Smooth muscle cell (in vitro differentiated cells): ENCODE measurements at regions not wholly inside any gene's neighbourhood (a gene's known extent, or its start where the extent isn't known, plus 50 kb on each side); places are given as distances from the start of the nearest gene placed in this dataset.

Experiments used
- DNase-seq: peaks from one replicate; lab custom pipeline; 2025; ENCODE audit not compliant: unreplicated experiment; lab: John Stamatoyannopoulos, UW
- H2AFZ ChIP-seq: fragments of 200-600 bp; sonication (generic); 2 replicates; pipeline ENCODE4 v1.6.0; 2016; ENCODE audit warnings: antibody characterized with exemption, low read depth, mild to moderate bottlenecking
- H3F3A ChIP-seq: fragments of 200-600 bp; sonication (generic); 2 replicates; pipeline ENCODE4 v1.6.0; 2017; ENCODE audit warnings: antibody characterized with exemption, low read depth
- H3K27ac ChIP-seq: fragments of 200-600 bp; sonication (generic); 2 replicates; pipeline ENCODE4 v1.5.1; 2016; ENCODE audit warnings: low read depth, mild to moderate bottlenecking
- H3K27me3 ChIP-seq: fragments of 200-600 bp; sonication (generic); 2 replicates; pipeline ENCODE4 v1.6.1; 2016; ENCODE audit warnings: low read depth, mild to moderate bottlenecking
- H3K36me3 ChIP-seq: fragments of 200-600 bp; sonication (generic); 2 replicates; pipeline ENCODE4 v1.5.1; 2016; ENCODE audit warnings: low read depth
- H3K4me1 ChIP-seq: fragments of 200-600 bp; sonication (generic); 2 replicates; pipeline ENCODE4 v1.5.1; 2016; ENCODE audit warnings: low read depth
- H3K4me2 ChIP-seq: fragments of 200-600 bp; sonication (generic); 2 replicates; pipeline ENCODE4 v1.6.0; 2016; ENCODE audit warnings: mild to moderate bottlenecking
- H3K4me3 ChIP-seq: fragments of 200-600 bp; sonication (generic); 2 replicates; pipeline ENCODE4 v1.5.1; 2016; ENCODE audit warnings: mild to moderate bottlenecking
- H3K79me2 ChIP-seq: fragments of 200-600 bp; sonication (generic); 2 replicates; pipeline ENCODE4 v1.6.0; 2016; ENCODE audit warnings: low read depth, mild to moderate bottlenecking
- H3K9ac ChIP-seq: fragments of 200-600 bp; sonication (generic); 2 replicates; pipeline ENCODE4 v1.6.0; 2016; ENCODE audit warnings: low read depth
- H3K9me3 ChIP-seq: fragments of 200-600 bp; sonication (generic); replicated peaks from 2 replicates; pipeline ENCODE4 v1.5.1; 2016; ENCODE audit warnings: low read depth
- H4K20me1 ChIP-seq: fragments of 200-600 bp; sonication (generic); 2 replicates; pipeline ENCODE4 v1.6.0; 2016; ENCODE audit warnings: low read depth
- WGBS: methylation state at CpG from one replicate; pipeline ENCODE4 v1.1.7; 2016; ENCODE audit warnings: low lambda C conversion rate; 5-methylcytosine and 5-hydroxymethylcytosine counted together
- TF ChIP-seq, protein P1 (sequence below): fragments of 200-600 bp; sonication (generic); IDR thresholded peaks from 2 replicates; pipeline ENCODE4 v1.5.1; 2017; ENCODE audit warnings: borderline replicate concordance, mild to moderate bottlenecking, antibody characterized with exemption; ENCODE audit not compliant: insufficient read depth, poor library complexity, severe bottlenecking

DNA sequence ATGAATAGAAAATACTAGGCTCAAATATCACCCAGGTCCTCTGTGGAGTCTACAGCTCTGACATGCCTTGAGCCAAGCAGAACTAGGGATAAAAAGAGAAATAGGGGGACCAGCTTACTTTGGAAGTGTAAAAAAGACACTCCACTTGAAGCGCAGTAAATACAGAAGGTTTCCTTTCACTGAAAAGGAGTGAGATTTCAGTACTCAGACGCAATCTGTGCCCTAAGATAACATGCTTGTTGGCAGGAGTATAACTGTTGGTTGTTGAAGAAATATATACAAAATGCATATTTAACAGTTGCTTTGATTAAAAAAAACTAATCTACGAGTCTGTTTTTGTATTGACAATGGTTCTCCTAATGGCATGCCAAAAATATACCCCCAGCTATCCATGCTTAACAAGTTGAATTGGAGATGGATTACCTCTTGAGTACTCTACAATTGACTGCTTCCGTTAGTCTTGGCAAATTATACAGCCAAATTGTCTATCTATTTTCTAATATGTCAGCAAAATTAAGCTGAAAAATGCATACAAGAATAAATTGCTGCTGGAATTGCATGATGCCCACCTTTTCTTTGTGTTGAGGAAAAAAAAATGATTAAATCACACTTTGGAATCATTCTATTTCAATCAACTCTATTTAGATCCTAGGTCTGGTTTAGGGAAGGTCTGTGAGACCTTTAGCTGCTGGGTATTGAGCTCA lies 91.6 kb downstream of the FAT3 start:
- DNase-seq, result no peak
- H3K4me2 ChIP-seq, result no peak overlapping the region
- H3K4me3 ChIP-seq, result no peak overlapping the region
- TF ChIP-seq, protein P1, sequence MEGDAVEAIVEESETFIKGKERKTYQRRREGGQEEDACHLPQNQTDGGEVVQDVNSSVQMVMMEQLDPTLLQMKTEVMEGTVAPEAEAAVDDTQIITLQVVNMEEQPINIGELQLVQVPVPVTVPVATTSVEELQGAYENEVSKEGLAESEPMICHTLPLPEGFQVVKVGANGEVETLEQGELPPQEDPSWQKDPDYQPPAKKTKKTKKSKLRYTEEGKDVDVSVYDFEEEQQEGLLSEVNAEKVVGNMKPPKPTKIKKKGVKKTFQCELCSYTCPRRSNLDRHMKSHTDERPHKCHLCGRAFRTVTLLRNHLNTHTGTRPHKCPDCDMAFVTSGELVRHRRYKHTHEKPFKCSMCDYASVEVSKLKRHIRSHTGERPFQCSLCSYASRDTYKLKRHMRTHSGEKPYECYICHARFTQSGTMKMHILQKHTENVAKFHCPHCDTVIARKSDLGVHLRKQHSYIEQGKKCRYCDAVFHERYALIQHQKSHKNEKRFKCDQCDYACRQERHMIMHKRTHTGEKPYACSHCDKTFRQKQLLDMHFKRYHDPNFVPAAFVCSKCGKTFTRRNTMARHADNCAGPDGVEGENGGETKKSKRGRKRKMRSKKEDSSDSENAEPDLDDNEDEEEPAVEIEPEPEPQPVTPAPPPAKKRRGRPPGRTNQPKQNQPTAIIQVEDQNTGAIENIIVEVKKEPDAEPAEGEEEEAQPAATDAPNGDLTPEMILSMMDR, result no peak
- no peaks in the 10 kb centered on the region for H3K79me2 ChIP-seq
- H3K4me1 ChIP-seq, result peaks cover 8% of the 10 kb centered on the region
- no peaks in the 10 kb centered on the region for H3K36me3 ChIP-seq
- no peaks in the 10 kb centered on the region for H3K9me3 ChIP-seq
- no peaks in the 10 kb centered on the region for H3F3A ChIP-seq
- H4K20me1 ChIP-seq, result no peaks in the 10 kb centered on the region
- H3K27ac ChIP-seq, result no peak overlapping the region
- no peaks in the 10 kb centered on the region for H3K27me3 ChIP-seq
- 91% methylated on average over 4 of the region's 4 CpGs for WGBS
- no peak overlapping the region for H3K9ac ChIP-seq
- no peak overlapping the region for H2AFZ ChIP-seq

DNA sequence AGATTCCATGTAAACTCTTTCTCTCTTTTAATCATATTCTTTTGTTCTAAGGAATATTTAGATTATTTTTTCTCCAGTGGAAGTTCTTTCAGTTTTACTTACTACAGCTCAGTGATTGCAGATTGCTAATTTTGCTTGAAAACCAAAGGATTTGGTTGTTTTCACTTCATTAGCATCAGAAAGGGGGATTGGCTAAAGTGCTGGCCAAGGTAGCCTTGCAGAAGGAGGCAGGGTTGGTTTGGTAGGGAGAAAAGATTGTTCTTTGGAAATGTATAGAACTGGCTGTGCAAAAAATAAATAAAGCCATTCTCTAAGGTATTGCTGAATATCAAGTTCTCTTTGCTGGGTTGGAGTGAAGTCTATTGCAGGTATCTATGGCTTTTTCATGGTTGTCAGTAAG lies 92.6 kb downstream of the FAT3 start:
- no peaks in the 10 kb centered on the region for H3K79me2 ChIP-seq
- no peak overlapping the region for H3K4me2 ChIP-seq
- TF ChIP-seq, protein P1, result no peak
- H3K9ac ChIP-seq, result no peak overlapping the region
- H4K20me1 ChIP-seq, result no peaks in the 10 kb centered on the region
- H3K9me3 ChIP-seq, result no peaks in the 10 kb centered on the region
- no peak overlapping the region for H3K4me3 ChIP-seq
- no peaks in the 10 kb centered on the region for H3K36me3 ChIP-seq
- H3K4me1 ChIP-seq, result peaks cover 3% of the 10 kb centered on the region
- H3F3A ChIP-seq, result no peaks in the 10 kb centered on the region
- H3K27ac ChIP-seq, result no peak overlapping the region
- H3K27me3 ChIP-seq, result no peaks in the 10 kb centered on the region
- no peak overlapping the region for H2AFZ ChIP-seq
- no peak for DNase-seq

DNA sequence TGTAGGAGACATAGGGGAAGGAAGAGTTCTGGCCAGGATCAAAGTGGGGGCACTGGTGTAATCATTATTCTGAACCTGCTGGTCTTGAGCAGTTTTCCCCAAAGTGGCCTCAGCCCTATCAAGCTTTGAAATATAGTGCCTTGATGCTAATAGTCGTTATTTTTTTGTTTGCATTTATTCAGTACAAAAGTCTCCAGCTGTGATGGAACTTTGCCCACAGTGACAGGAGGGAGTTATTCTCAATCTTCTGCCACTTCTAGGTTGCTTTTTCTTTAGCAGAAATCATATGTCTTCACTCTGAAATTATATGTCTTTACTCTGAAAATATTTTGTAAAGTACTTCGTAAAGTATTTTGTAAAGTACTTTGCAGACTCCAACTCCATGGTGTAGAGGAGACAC lies 93.1 kb downstream of the FAT3 start:
- Histone ChIP-seq H3K4me3 (no peak overlapping the region), H3K9ac (no peak overlapping the region), H3K27me3 (no peaks in the 10 kb centered on the region), H2AFZ (no peak overlapping the region), H3K4me1 (no peaks in the 10 kb centered on the region), H3K27ac (no peak overlapping the region), H3K9me3 (no peaks in the 10 kb centered on the region), H4K20me1 (no peaks in the 10 kb centered on the region), H3F3A (no peaks in the 10 kb centered on the region), H3K4me2 (no peak overlapping the region), H3K79me2 (no peaks in the 10 kb centered on the region), H3K36me3 (no peaks in the 10 kb centered on the region)
- no peak for DNase-seq
- TF ChIP-seq, protein P1, result no peak
- 72% methylated on average over 2 of the region's 2 CpGs for WGBS

DNA sequence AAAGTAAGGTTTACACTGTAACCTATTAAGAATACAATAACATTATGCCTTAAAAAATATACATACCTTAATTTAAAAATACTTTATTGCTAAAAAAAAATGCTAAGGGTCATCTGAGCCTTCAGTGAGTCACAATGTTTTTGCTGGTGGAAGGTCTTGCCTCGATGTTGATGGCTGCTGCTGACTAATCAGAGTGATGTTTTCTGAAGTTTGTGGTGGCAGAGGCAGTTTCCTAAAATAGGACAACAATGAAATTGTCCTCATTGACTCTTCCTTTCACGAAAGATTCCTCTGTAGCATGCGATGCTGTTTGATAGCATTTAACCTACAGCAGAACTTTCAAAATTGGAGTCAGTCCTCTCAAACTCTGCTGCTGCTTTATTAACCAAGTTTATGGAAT lies 97.6 kb downstream of the FAT3 start:
- no peaks in the 10 kb centered on the region for H3F3A ChIP-seq
- no peaks in the 10 kb centered on the region for H3K9me3 ChIP-seq
- no peak overlapping the region for H3K9ac ChIP-seq
- TF ChIP-seq, protein P1, result no peak
- no peaks in the 10 kb centered on the region for H3K27me3 ChIP-seq
- no peak overlapping the region for H3K27ac ChIP-seq
- no peak overlapping the region for H3K4me3 ChIP-seq
- no peak overlapping the region for H3K4me2 ChIP-seq
- no peaks in the 10 kb centered on the region for H3K36me3 ChIP-seq
- H3K4me1 ChIP-seq, result no peaks in the 10 kb centered on the region
- no peak overlapping the region for H2AFZ ChIP-seq
- no peaks in the 10 kb centered on the region for H3K79me2 ChIP-seq
- H4K20me1 ChIP-seq, result no peaks in the 10 kb centered on the region
- WGBS, result 52% methylated on average over 3 of the region's 3 CpGs
- DNase-seq, result no peak
